OCI-LY1 (cell line): ENCODE measurements at regions not wholly inside any gene's neighbourhood (a gene's known extent, or its start where the extent isn't known, plus 50 kb on each side); places are given as distances from the start of the nearest gene placed in this dataset.

Experiments
- H2AFZ ChIP-seq: fragments of 200-600 bp; sonication (generic), shearing (Covaris generic); 2 replicates; pipeline ENCODE4 v1.6.0; 2014; ENCODE audit warnings: antibody characterized with exemption, mild to moderate bottlenecking, low read length
- H3F3A ChIP-seq: fragments of 200-600 bp; sonication (generic), shearing (Covaris generic); 2 replicates; pipeline ENCODE4 v1.6.0; 2014; ENCODE audit warnings: mild to moderate bottlenecking, antibody characterized with exemption, low read length, moderate library complexity; ENCODE audit not compliant: insufficient read depth
- H3K27ac ChIP-seq: fragments of 200-600 bp; sonication (generic); 2 replicates; pipeline ENCODE4 v1.5.1; 2014; ENCODE audit warnings: low read length, mixed run types, mild to moderate bottlenecking, low read depth; ENCODE audit not compliant: poor library complexity, severe bottlenecking
- H3K27me3 ChIP-seq: fragments of 200-600 bp; sonication (generic); 2 replicates; pipeline ENCODE4 v1.6.0; 2014; ENCODE audit warnings: antibody characterized with exemption, mild to moderate bottlenecking, low read length, moderate library complexity; ENCODE audit not compliant: insufficient read depth
- H3K36me3 ChIP-seq: fragments of 200-600 bp; sonication (generic); 2 replicates; pipeline ENCODE4 v1.6.1; 2014; ENCODE audit warnings: mild to moderate bottlenecking, antibody characterized with exemption, low read length, moderate library complexity, mixed read lengths; ENCODE audit not compliant: insufficient read depth
- H3K4me1 ChIP-seq: fragments of 200-600 bp; sonication (generic); 2 replicates; pipeline ENCODE4 v1.5.1; 2014; ENCODE audit warnings: mild to moderate bottlenecking, low read length, moderate library complexity; ENCODE audit not compliant: insufficient read depth, severe bottlenecking
- H3K4me2 ChIP-seq: fragments of 200-600 bp; sonication (generic), shearing (Covaris generic); 2 replicates; pipeline ENCODE4 v1.6.1; 2014; ENCODE audit warnings: low read length
- H3K4me3 ChIP-seq: fragments of 200-600 bp; sonication (generic); 2 replicates; pipeline ENCODE4 v1.5.1; 2014; ENCODE audit warnings: low read length, low read depth, mild to moderate bottlenecking, mixed read lengths; ENCODE audit not compliant: poor library complexity, severe bottlenecking
- H3K79me2 ChIP-seq: fragments of 200-600 bp; shearing (Covaris generic); 2 replicates; pipeline ENCODE4 v1.6.1; 2016; ENCODE audit warnings: mixed run types, low read length, mixed read lengths; ENCODE audit not compliant: insufficient read depth
- H3K9ac ChIP-seq: fragments of 200-600 bp; sonication (generic), shearing (Covaris generic); 2 replicates; pipeline ENCODE4 v1.6.1; 2014; ENCODE audit warnings: mild to moderate bottlenecking, low read length, mixed read lengths
- H3K9me2 ChIP-seq: fragments of 200-600 bp; sonication (generic), shearing (Covaris generic); 2 replicates; pipeline ENCODE4 v1.6.1; 2014; ENCODE audit warnings: low read depth, mild to moderate bottlenecking, low read length, mixed read lengths
- H3K9me3 ChIP-seq: fragments of 200-600 bp; shearing (Covaris generic); 2 replicates; pipeline ENCODE4 v1.6.1; 2014; ENCODE audit warnings: low read length, mixed read lengths
- H4K20me1 ChIP-seq: fragments of 200-600 bp; sonication (generic), shearing (Covaris generic); 2 replicates; pipeline ENCODE4 v1.6.0; 2016; ENCODE audit warnings: mild to moderate bottlenecking, low read length; ENCODE audit not compliant: insufficient read depth
- EZH2 ChIP-seq: fragments of 200-600 bp; sonication (generic), shearing (Covaris generic); IDR thresholded peaks from 2 replicates; pipeline ENCODE4 v1.8.0; 2017; ENCODE audit warnings: borderline replicate concordance, mixed run types, mild to moderate bottlenecking, antibody characterized with exemption, low read length, moderate library complexity, mixed read lengths
- TF ChIP-seq, protein P1 (sequence below): fragments of 200-600 bp; sonication (generic), shearing (Covaris generic); IDR thresholded peaks from 2 replicates; pipeline ENCODE4 v1.5.1; 2017; ENCODE audit warnings: mild to moderate bottlenecking, antibody characterized with exemption, low read length, moderate library complexity, mixed read lengths

DNA sequence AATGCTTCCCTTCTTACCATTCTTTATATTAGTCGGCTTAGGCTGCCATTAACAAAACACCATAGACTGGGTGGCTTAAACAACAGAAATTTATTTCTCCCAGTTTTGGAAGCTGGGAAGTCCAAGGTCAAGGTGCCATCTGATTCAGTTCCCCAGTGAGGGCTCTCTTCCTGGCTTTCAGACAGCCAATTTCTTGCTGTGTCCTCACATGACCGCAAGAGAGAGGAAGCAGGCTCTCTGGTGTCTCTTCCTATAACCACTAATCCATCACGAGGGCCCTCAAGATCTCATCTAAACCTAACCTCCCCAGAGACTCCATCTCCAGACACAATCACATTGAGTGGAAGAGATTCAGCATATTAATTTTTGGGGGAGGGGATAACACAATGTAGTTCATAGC lies 193.0 kb upstream of the SGK1 start:
- Histone ChIP-seq H3K36me3 (no peaks in the 10 kb centered on the region), H3K9me3 (no peaks in the 10 kb centered on the region), H3K9ac (no peak overlapping the region), H3K4me3 (no peak overlapping the region), H3K9me2 (no peaks in the 10 kb centered on the region), H3K79me2 (no peaks in the 10 kb centered on the region), H3F3A (no peaks in the 10 kb centered on the region), H3K4me2 (no peak overlapping the region), H4K20me1 (no peaks in the 10 kb centered on the region), H3K27me3 (no peaks in the 10 kb centered on the region), H3K4me1 (no peaks in the 10 kb centered on the region), H2AFZ (no peak overlapping the region), H3K27ac (no peak overlapping the region)
- TF ChIP-seq, protein P1, sequence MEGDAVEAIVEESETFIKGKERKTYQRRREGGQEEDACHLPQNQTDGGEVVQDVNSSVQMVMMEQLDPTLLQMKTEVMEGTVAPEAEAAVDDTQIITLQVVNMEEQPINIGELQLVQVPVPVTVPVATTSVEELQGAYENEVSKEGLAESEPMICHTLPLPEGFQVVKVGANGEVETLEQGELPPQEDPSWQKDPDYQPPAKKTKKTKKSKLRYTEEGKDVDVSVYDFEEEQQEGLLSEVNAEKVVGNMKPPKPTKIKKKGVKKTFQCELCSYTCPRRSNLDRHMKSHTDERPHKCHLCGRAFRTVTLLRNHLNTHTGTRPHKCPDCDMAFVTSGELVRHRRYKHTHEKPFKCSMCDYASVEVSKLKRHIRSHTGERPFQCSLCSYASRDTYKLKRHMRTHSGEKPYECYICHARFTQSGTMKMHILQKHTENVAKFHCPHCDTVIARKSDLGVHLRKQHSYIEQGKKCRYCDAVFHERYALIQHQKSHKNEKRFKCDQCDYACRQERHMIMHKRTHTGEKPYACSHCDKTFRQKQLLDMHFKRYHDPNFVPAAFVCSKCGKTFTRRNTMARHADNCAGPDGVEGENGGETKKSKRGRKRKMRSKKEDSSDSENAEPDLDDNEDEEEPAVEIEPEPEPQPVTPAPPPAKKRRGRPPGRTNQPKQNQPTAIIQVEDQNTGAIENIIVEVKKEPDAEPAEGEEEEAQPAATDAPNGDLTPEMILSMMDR = no peak
- TF ChIP-seq EZH2 = no peak

DNA sequence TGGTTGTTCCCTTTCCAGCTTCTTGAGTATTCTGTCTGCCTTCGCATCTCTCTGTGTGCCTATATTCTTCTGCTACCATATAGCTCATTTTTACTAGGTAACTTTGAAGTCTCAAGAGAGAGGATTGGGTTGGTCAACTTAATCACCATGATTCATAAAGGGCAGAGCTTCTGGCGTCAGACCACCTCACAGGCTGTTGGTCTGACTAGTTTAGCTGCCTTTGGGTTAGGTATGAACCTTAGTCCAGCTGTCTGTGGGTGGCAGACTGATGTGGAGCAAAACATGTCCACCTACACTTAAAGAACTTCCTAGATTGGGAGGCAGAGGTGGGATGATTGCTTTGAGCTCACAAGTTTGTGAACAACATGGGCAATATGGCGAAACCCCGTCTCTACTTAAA lies 192.2 kb upstream of the SGK1 start:
- Histone ChIP-seq H3K27ac (no peak overlapping the region), H3K9me3 (no peaks in the 10 kb centered on the region), H3K4me1 (no peaks in the 10 kb centered on the region), H4K20me1 (no peaks in the 10 kb centered on the region), H2AFZ (no peak overlapping the region), H3F3A (no peaks in the 10 kb centered on the region), H3K4me3 (no peak overlapping the region), H3K9me2 (no peaks in the 10 kb centered on the region), H3K4me2 (no peak overlapping the region), H3K79me2 (no peaks in the 10 kb centered on the region), H3K27me3 (no peaks in the 10 kb centered on the region), H3K36me3 (no peaks in the 10 kb centered on the region), H3K9ac (no peak overlapping the region)
- TF ChIP-seq, protein P1 = no peak
- no peak for TF ChIP-seq EZH2

DNA sequence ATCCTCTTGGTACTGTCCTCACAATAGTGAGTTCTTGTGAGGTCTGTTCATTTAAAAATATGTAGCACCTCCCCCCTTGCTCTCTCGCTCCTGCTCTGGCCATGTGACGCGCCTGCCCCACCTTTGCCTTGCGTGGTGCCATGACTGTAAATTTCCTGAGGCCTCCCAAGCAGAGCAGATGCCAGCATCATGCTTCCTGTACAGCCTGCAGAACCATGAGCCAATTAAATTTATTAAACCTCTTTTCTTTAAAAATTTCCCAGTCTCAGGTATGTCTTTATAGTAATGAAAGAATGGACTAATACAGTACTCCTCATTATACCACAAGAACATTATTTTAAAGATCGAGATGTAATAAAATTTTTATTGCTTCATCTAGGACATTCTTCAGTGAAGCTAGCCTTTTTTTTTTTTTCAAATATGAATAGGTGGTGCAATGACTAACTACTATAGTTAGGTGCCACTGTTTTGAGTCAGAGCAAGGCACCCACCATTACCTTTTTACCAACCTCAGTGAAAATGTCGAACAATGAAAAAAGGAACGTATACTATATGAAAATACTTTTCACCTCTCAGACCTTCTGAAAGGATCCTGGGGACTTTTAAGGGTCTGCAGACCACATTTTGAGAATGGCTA lies 191.1 kb upstream of the SGK1 start:
- Histone ChIP-seq H3K4me3 (no peak overlapping the region), H3K79me2 (no peaks in the 10 kb centered on the region), H3F3A (no peaks in the 10 kb centered on the region), H3K36me3 (no peaks in the 10 kb centered on the region), H3K4me2 (no peak overlapping the region), H2AFZ (no peak overlapping the region), H4K20me1 (no peaks in the 10 kb centered on the region), H3K9ac (no peak overlapping the region), H3K27ac (no peak overlapping the region), H3K27me3 (no peaks in the 10 kb centered on the region), H3K4me1 (no peaks in the 10 kb centered on the region), H3K9me2 (no peaks in the 10 kb centered on the region), H3K9me3 (no peaks in the 10 kb centered on the region)
- TF ChIP-seq, protein P1 = no peak
- no peak for TF ChIP-seq EZH2
